CD14-positive monocyte (primary cell): ENCODE measurements at regions not wholly inside any gene's neighbourhood (a gene's known extent, or its start where the extent isn't known, plus 50 kb on each side); places are given as distances from the start of the nearest gene placed in this dataset.
A peak's percentile ranks its signal among the peaks of the same experiment; 100 is the strongest.

Source experiments
- DNase-seq, 3 donors: peaks; one replicate each; pipeline ENCODE4 v3.0.0-alpha.2; 2011 to 2022
- H2AFZ ChIP-seq: 2 replicates; pipeline ENCODE4 v1.6.0; 2012; ENCODE audit warnings: mild to moderate bottlenecking, low read depth, low read length, inconsistent platforms; ENCODE audit not compliant: insufficient read depth, poor library complexity, severe bottlenecking
- H3K27ac ChIP-seq, 2 donors: 1 replicate in 1 of 2; 2 replicates in 1 of 2; pipeline ENCODE4 v1.5.1; 2012 to 2013; ENCODE audit warnings: low read length in 2 of 2, control low read depth in 1 of 2, inconsistent platforms in 1 of 2, low read depth in 1 of 2, mild to moderate bottlenecking in 1 of 2
- H3K27me3 ChIP-seq, 2 donors: one replicate each; pipeline versions ENCODE4 v1.6.0 to v1.6.1; 2011 to 2013; ENCODE audit warnings: low read length in 2 of 2; ENCODE audit not compliant: control insufficient read depth in 2 of 2, insufficient read depth in 2 of 2
- H3K36me3 ChIP-seq, 2 donors: replicated peaks in 1 of 2; 1 replicate in 1 of 2; 2 replicates in 1 of 2; pipeline versions ENCODE4 v1.5.1 to v1.6.1; 2012 to 2013; ENCODE audit warnings: low read length in 2 of 2, control low read depth in 1 of 2, inconsistent platforms in 1 of 2, mild to moderate bottlenecking in 1 of 2; ENCODE audit not compliant: insufficient read depth in 2 of 2, control insufficient read depth in 1 of 2
- H3K4me1 ChIP-seq, 2 donors: 1 replicate in 1 of 2; 2 replicates in 1 of 2; pipeline versions ENCODE4 v1.5.1 to v1.6.1; 2012 to 2013; ENCODE audit warnings: low read length in 2 of 2, control low read depth in 1 of 2, inconsistent platforms in 1 of 2, mild to moderate bottlenecking in 1 of 2, moderate library complexity in 1 of 2; ENCODE audit not compliant: insufficient read depth in 2 of 2, control insufficient read depth in 1 of 2
- H3K4me2 ChIP-seq: replicated peaks from 2 replicates; pipeline ENCODE3; 2012; ENCODE audit warnings: low read length, moderate library complexity, mild to moderate bottlenecking; ENCODE audit not compliant: poor library complexity, severe bottlenecking; ENCODE audit errors: extremely low read depth
- H3K4me3 ChIP-seq, 3 experiments: fragments of 200-600 bp in 1 of 3; sonication (generic) in 1 of 3; replicated peaks in 1 of 3; 1 replicate in 2 of 3; 2 replicates in 1 of 3; pipeline ENCODE4 v1.5.1; 2011 to 2013; ENCODE audit warnings: low read length in 3 of 3, mild to moderate bottlenecking in 3 of 3, control low read depth in 2 of 3, low read depth in 2 of 3, inconsistent platforms in 1 of 3, moderate library complexity in 1 of 3
- H3K79me2 ChIP-seq: 2 replicates; pipeline ENCODE4 v1.6.0; 2012; ENCODE audit warnings: mild to moderate bottlenecking, control low read depth, inconsistent platforms, low read length, moderate library complexity; ENCODE audit not compliant: insufficient read depth
- H3K9ac ChIP-seq: 2 replicates; pipeline ENCODE4 v1.6.0; 2017; ENCODE audit warnings: low read length, mild to moderate bottlenecking; ENCODE audit not compliant: insufficient read depth, poor library complexity, severe bottlenecking
- H3K9me3 ChIP-seq, 2 donors: replicated peaks in 1 of 2; 1 replicate in 1 of 2; 2 replicates in 1 of 2; pipeline versions ENCODE4 v1.5.1 to v1.6.1; 2012 to 2013; ENCODE audit warnings: low read length in 2 of 2, control low read depth in 1 of 2; ENCODE audit not compliant: control insufficient read depth in 1 of 2, insufficient read depth in 1 of 2
- H4K20me1 ChIP-seq: 2 replicates; pipeline ENCODE4 v1.6.0; 2012; ENCODE audit warnings: mild to moderate bottlenecking, low read length, control low read depth, moderate library complexity; ENCODE audit not compliant: insufficient read depth
- H3K27ac Mint-ChIP-seq, 7 donors: one replicate each; pipeline ENCODE4 v1.8.0; 2020; ENCODE audit warnings: mild to moderate bottlenecking in 7 of 7, mixed read lengths in 7 of 7, moderate library complexity in 6 of 7, inconsistent platforms in 2 of 7
- H3K27me3 Mint-ChIP-seq, 3 donors: one replicate each; pipeline ENCODE4 v1.8.0; 2021 to 2022; ENCODE audit warnings: low read depth in 3 of 3, mild to moderate bottlenecking in 3 of 3, mixed read lengths in 3 of 3, moderate library complexity in 3 of 3, inconsistent platforms in 1 of 3
- H3K36me3 Mint-ChIP-seq, 2 donors: one replicate each; pipeline ENCODE4 v1.8.0; 2020; ENCODE audit warnings: mixed read lengths in 2 of 2, inconsistent platforms in 1 of 2, mild to moderate bottlenecking in 1 of 2
- H3K4me1 Mint-ChIP-seq: one replicate; pipeline ENCODE4 v1.8.0; 2020; ENCODE audit warnings: mild to moderate bottlenecking, mixed read lengths
- H3K4me3 Mint-ChIP-seq, 2 donors: one replicate each; pipeline ENCODE4 v1.8.0; 2020; ENCODE audit warnings: mild to moderate bottlenecking in 2 of 2, mixed read lengths in 2 of 2, moderate library complexity in 1 of 2
- H3K9me3 Mint-ChIP-seq, 7 donors: one replicate each; pipeline ENCODE4 v1.8.0; 2020 to 2022; ENCODE audit warnings: mixed read lengths in 7 of 7, mild to moderate bottlenecking in 6 of 7, moderate library complexity in 6 of 7, inconsistent platforms in 2 of 7
- WGBS: methylation state at CpG from one replicate; pipeline ENCODE4 v1.1.5; 2013; ENCODE audit warnings: missing lambda C conversion rate; ENCODE audit not compliant: insufficient coverage; 5-methylcytosine and 5-hydroxymethylcytosine counted together
- intact Hi-C, 2 donors: fragments of 100-400 bp; cut with micrococcal nuclease; formaldehyde crosslinking; loops; one replicate each; pipeline versions ENCODE4 v1.15.0 to v1.15.1; 2023
- TF ChIP-seq, protein P1 (sequence below): fragments of 200-600 bp; IDR thresholded peaks from one replicate; pipeline ENCODE4 v1.8.0; 2022; ENCODE audit warnings: antibody characterized with exemption, mild to moderate bottlenecking

DNA sequence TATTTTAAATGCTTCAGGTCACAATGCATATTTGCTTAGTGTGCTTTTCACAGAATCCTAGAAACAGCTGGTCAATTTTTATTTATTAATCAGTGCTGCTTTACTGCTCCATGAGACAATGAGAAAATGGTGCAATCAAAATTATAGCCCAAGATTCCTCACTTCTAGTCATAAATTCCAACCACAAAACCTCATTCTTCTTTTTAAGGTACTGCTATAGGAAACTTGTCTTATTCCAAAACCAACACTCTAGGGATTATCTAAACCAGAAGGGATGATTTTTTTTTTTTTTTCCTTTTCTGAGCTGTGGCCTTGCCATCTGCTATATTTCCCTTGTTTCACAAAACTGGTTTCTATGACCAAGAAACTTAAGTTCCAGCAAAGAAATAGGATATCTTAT, 64.0 kb upstream of the SEMA3A start:
- no peaks in the 10 kb centered on the region for H3K4me1 ChIP-seq
- no peak overlapping the region for H3K9ac ChIP-seq
- H3K9me3 ChIP-seq = no peaks in the 10 kb centered on the region
- no peaks in the 10 kb centered on the region for H3K79me2 ChIP-seq
- H3K4me3 ChIP-seq = no peak overlapping the region
- Mint-ChIP-seq H3K27me3 (peaks cover 0 to 2% (median 1%) of the 10 kb centered on the region in 3 donors), H3K4me3 (no peak overlapping the region), H3K4me1 (peaks cover 6% of the 10 kb centered on the region), H3K27ac (no peak overlapping the region), H3K9me3 (peaks cover 0 to 9% (median 0%) of the 10 kb centered on the region in 7 donors), H3K36me3 (no peaks in the 10 kb centered on the region)
- TF ChIP-seq, protein P1, sequence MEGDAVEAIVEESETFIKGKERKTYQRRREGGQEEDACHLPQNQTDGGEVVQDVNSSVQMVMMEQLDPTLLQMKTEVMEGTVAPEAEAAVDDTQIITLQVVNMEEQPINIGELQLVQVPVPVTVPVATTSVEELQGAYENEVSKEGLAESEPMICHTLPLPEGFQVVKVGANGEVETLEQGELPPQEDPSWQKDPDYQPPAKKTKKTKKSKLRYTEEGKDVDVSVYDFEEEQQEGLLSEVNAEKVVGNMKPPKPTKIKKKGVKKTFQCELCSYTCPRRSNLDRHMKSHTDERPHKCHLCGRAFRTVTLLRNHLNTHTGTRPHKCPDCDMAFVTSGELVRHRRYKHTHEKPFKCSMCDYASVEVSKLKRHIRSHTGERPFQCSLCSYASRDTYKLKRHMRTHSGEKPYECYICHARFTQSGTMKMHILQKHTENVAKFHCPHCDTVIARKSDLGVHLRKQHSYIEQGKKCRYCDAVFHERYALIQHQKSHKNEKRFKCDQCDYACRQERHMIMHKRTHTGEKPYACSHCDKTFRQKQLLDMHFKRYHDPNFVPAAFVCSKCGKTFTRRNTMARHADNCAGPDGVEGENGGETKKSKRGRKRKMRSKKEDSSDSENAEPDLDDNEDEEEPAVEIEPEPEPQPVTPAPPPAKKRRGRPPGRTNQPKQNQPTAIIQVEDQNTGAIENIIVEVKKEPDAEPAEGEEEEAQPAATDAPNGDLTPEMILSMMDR = no peak
- no peaks in the 10 kb centered on the region for H3K36me3 ChIP-seq
- no peaks in the 10 kb centered on the region for H4K20me1 ChIP-seq
- no peak overlapping the region for H3K27ac ChIP-seq
- no peaks in the 10 kb centered on the region for H3K27me3 ChIP-seq
- intact Hi-C loops = no loop called here
- no peak overlapping the region for H3K4me2 ChIP-seq
- no peak for DNase-seq
- H2AFZ ChIP-seq = no peak overlapping the region

DNA sequence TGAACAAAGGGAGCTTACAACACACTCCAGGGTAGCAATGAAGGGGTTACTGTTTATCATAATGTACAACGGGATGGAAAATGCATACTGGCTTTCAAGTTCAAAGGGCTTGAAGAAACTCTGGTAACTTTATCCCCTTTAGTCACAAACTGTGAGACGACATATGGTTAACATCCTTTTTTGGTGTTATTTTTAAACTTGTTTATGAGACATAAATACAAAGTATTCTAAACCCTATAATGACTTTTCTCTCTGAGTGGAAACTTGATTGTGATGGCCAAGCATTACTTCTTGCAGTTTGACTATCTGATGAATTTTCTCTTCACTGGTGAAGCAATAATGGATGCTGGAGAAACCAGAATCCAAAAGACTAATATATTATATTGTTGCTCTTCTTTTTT, 62.0 kb upstream of the SEMA3A start:
- no peaks in the 10 kb centered on the region for H3K27me3 ChIP-seq
- H3K36me3 ChIP-seq = no peaks in the 10 kb centered on the region
- WGBS = no CpG with 5 or more reads among the region's 2 CpGs
- no peak overlapping the region for H3K27ac ChIP-seq
- no peak overlapping the region for H3K4me2 ChIP-seq
- DNase-seq = no peak
- no peaks in the 10 kb centered on the region for H3K79me2 ChIP-seq
- H3K9me3 Mint-ChIP-seq = peaks cover 0 to 9% (median 0%) of the 10 kb centered on the region in 7 donors
- no peaks in the 10 kb centered on the region for H3K4me1 ChIP-seq
- peak overlapping the region; percentile 38 for H2AFZ ChIP-seq
- intact Hi-C loops = no loop called here
- no peak overlapping the region for H3K4me3 Mint-ChIP-seq
- no peaks in the 10 kb centered on the region for H3K36me3 Mint-ChIP-seq
- H3K4me1 Mint-ChIP-seq = peaks cover 10% of the 10 kb centered on the region
- no peaks in the 10 kb centered on the region for H4K20me1 ChIP-seq
- no peak overlapping the region for H3K27ac Mint-ChIP-seq
- no peaks in the 10 kb centered on the region for H3K9me3 ChIP-seq
- TF ChIP-seq, protein P1 = no peak
- H3K4me3 ChIP-seq = no peak overlapping the region
- peaks cover 0 to 2% (median 2%) of the 10 kb centered on the region in 3 donors for H3K27me3 Mint-ChIP-seq
- no peak overlapping the region for H3K9ac ChIP-seq
